HEK293 (cell line): ENCODE measurements at regions not wholly inside any gene's neighbourhood (a gene's known extent, or its start where the extent isn't known, plus 50 kb on each side); places are given as distances from the start of the nearest gene placed in this dataset.

Experiments
- CTCF ChIA-PET: fragments of 350-600 bp; formaldehyde crosslinking; extraction: SDS; loops from one replicate; lab custom pipeline; 2021; ENCODE audit warnings: antibody characterized with exemption; lab: Yijun Ruan, JAX
- POLR2A ChIA-PET: fragments of 300-600 bp; formaldehyde crosslinking; extraction: SDS; loops from one replicate; lab custom pipeline; 2020; ENCODE audit warnings: antibody characterized with exemption, inconsistent platforms; lab: Yijun Ruan, JAX
- H3K27ac ChIP-seq: fragments of 200-500 bp; sonication (Bioruptor generic); 2 replicates; pipeline ENCODE4 v1.5.1; 2014; ENCODE audit warnings: low read depth, low read length, control low read depth, inconsistent platforms; ENCODE audit errors: extremely low read depth
- H3K36me3 ChIP-seq, 2 experiments: fragments of 200-500 bp in 1 of 2; sonication (Bioruptor generic) in 1 of 2; 1 replicate in 1 of 2; 2 replicates in 1 of 2; pipeline ENCODE4 v1.5.1; 2014 to 2017; ENCODE audit warnings: inconsistent platforms in 2 of 2, low read length in 2 of 2; ENCODE audit not compliant: control insufficient read depth in 2 of 2, insufficient read depth in 1 of 2
- H3K4me1 ChIP-seq: fragments of 200-500 bp; sonication (Bioruptor generic); 2 replicates; pipeline ENCODE4 v1.5.1; 2014; ENCODE audit warnings: mild to moderate bottlenecking, low read length, inconsistent platforms; ENCODE audit not compliant: control insufficient read depth, insufficient read depth
- H3K4me3 ChIP-seq: 2 replicates; pipeline ENCODE4 v1.5.1; 2011; ENCODE audit warnings: low read depth, mild to moderate bottlenecking, control low read depth, low read length, moderate library complexity
- H3K9me3 ChIP-seq: fragments of 200-500 bp; sonication (Bioruptor generic); 2 replicates; pipeline ENCODE4 v1.5.1; 2014; ENCODE audit warnings: low read depth, low read length, inconsistent platforms; ENCODE audit not compliant: control insufficient read depth, insufficient read depth
- FEZF1 ChIP-seq: fragments of 450-650 bp; formaldehyde crosslinking; IDR thresholded peaks from 2 replicates; pipeline ENCODE4 v1.5.1; 2016; ENCODE audit warnings: missing biosample characterization, missing genetic modification characterization
- KLF1 ChIP-seq: fragments of 450-650 bp; formaldehyde crosslinking; IDR thresholded peaks from 2 replicates; pipeline ENCODE4 v1.5.1; 2016; ENCODE audit warnings: missing biosample characterization, missing genetic modification characterization
- KLF8 ChIP-seq: fragments of 450-650 bp; formaldehyde crosslinking; IDR thresholded peaks from 2 replicates; pipeline ENCODE4 v1.5.1; 2016; ENCODE audit warnings: missing biosample characterization, missing genetic modification characterization
- SCRT2 ChIP-seq: fragments of 450-650 bp; formaldehyde crosslinking; IDR thresholded peaks from 2 replicates; pipeline ENCODE4 v1.5.1; 2016; ENCODE audit warnings: missing biosample characterization, missing genetic modification characterization
- ZNF169 ChIP-seq: fragments of 450-650 bp; formaldehyde crosslinking; IDR thresholded peaks from 2 replicates; pipeline ENCODE4 v1.5.1; 2016; ENCODE audit warnings: missing biosample characterization, missing genetic modification characterization
- ZNF292 ChIP-seq: fragments of 450-650 bp; formaldehyde crosslinking; IDR thresholded peaks from 2 replicates; pipeline ENCODE4 v1.5.1; 2016; ENCODE audit warnings: low read depth, missing biosample characterization, missing genetic modification characterization, borderline replicate concordance
- ZNF621 ChIP-seq: fragments of 450-650 bp; formaldehyde crosslinking; IDR thresholded peaks from 2 replicates; pipeline ENCODE4 v1.5.1; 2017; ENCODE audit warnings: missing biosample characterization, missing genetic modification characterization
- ZNF624 ChIP-seq: fragments of 450-650 bp; formaldehyde crosslinking; IDR thresholded peaks from 2 replicates; pipeline ENCODE4 v1.5.1; 2017; ENCODE audit warnings: missing biosample characterization, missing genetic modification characterization
- ZNF670 ChIP-seq: fragments of 450-650 bp; formaldehyde crosslinking; IDR thresholded peaks from 2 replicates; pipeline ENCODE4 v1.5.1; 2016; ENCODE audit warnings: missing biosample characterization, missing genetic modification characterization, low read depth
- TF ChIP-seq, protein P1 (sequence below): fragments of 450-650 bp; formaldehyde crosslinking; IDR thresholded peaks from 2 replicates; pipeline ENCODE4 v1.5.1; 2016; ENCODE audit warnings: missing biosample characterization, missing genetic modification characterization
- TF ChIP-seq, protein P2 (sequence below): fragments of 450-650 bp; formaldehyde crosslinking; IDR thresholded peaks from 2 replicates; pipeline ENCODE4 v1.5.1; 2016; ENCODE audit warnings: missing biosample characterization, missing genetic modification characterization
- TF ChIP-seq, protein P3 (sequence below): fragments of 450-650 bp; formaldehyde crosslinking; IDR thresholded peaks from 2 replicates; pipeline ENCODE4 v1.5.1; 2016; ENCODE audit warnings: missing biosample characterization, missing genetic modification characterization
- TF ChIP-seq, protein P4 (sequence below): fragments of 450-650 bp; formaldehyde crosslinking; IDR thresholded peaks from 2 replicates; pipeline ENCODE4 v1.5.1; 2016; ENCODE audit warnings: missing biosample characterization, missing genetic modification characterization, borderline replicate concordance
- TF ChIP-seq, protein P5 (sequence below): fragments of 450-650 bp; formaldehyde crosslinking; IDR thresholded peaks from 2 replicates; pipeline ENCODE4 v1.5.1; 2017; ENCODE audit warnings: missing biosample characterization, missing genetic modification characterization
- TF ChIP-seq, protein P6 (sequence below): fragments of 450-650 bp; formaldehyde crosslinking; IDR thresholded peaks from 2 replicates; pipeline ENCODE4 v1.5.1; 2016; ENCODE audit warnings: missing biosample characterization, missing genetic modification characterization

DNA sequence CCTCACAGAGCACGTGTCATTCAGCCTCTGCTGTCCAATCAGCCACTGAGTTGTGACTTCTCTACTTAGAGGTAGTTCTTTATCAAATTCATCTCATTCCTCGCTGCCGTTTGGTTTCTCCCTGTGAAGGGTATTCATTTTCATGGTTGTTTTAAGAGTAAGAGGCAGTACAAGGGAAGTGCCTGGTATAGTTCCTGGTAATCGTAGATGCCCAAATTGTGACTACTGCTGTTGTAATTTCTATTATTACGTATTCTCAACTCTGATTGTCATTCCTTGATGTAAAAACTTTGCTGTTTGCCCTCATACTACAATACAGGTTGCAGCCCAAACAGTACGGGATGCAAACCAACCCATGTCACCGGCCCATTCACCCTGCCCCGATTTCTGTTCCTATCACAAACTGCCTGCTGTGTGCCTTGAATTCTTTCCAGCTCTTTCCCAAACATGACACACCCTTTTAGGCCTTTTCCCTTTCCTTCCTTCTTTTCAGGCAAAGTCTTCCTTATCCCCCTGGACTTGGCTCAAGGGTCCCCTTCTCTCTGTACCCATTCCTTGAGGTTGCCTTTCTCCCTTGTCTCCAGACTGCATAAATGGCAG is 93.0 kb downstream of the SLC25A47 start:
- CTCF ChIA-PET = interaction anchor here (0.6 to 2.3 kb wide), 6 partner anchors 9 to 230 kb away, joined by 3 to 14 read pairs (median 6); no protein-coding TSS in a partner anchor
- POLR2A ChIA-PET = no interaction called here
- H3K9me3 ChIP-seq = no peaks in the 10 kb centered on the region
- no peaks in the 10 kb centered on the region for H3K36me3 ChIP-seq
- no peaks in the 10 kb centered on the region; the same call in 1 of the 2 replicates for H3K4me1 ChIP-seq
- no peak overlapping the region for H3K4me3 ChIP-seq
- TF ChIP-seq, protein P1, sequence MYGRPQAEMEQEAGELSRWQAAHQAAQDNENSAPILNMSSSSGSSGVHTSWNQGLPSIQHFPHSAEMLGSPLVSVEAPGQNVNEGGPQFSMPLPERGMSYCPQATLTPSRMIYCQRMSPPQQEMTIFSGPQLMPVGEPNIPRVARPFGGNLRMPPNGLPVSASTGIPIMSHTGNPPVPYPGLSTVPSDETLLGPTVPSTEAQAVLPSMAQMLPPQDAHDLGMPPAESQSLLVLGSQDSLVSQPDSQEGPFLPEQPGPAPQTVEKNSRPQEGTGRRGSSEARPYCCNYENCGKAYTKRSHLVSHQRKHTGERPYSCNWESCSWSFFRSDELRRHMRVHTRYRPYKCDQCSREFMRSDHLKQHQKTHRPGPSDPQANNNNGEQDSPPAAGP (tag by site-specific recombination) = no peak
- TF ChIP-seq, protein P2, sequence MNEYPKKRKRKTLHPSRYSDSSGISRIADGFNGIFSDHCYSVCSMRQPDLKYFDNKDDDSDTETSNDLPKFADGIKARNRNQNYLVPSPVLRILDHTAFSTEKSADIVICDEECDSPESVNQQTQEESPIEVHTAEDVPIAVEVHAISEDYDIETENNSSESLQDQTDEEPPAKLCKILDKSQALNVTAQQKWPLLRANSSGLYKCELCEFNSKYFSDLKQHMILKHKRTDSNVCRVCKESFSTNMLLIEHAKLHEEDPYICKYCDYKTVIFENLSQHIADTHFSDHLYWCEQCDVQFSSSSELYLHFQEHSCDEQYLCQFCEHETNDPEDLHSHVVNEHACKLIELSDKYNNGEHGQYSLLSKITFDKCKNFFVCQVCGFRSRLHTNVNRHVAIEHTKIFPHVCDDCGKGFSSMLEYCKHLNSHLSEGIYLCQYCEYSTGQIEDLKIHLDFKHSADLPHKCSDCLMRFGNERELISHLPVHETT = no peak
- no peak for TF ChIP-seq ZNF292 (tag by site-specific recombination)
- TF ChIP-seq FEZF1 (tag by site-specific recombination) = no peak
- no peak for TF ChIP-seq ZNF169 (tag by site-specific recombination)
- TF ChIP-seq ZNF621 (tag by site-specific recombination) = no peak
- TF ChIP-seq, protein P3, sequence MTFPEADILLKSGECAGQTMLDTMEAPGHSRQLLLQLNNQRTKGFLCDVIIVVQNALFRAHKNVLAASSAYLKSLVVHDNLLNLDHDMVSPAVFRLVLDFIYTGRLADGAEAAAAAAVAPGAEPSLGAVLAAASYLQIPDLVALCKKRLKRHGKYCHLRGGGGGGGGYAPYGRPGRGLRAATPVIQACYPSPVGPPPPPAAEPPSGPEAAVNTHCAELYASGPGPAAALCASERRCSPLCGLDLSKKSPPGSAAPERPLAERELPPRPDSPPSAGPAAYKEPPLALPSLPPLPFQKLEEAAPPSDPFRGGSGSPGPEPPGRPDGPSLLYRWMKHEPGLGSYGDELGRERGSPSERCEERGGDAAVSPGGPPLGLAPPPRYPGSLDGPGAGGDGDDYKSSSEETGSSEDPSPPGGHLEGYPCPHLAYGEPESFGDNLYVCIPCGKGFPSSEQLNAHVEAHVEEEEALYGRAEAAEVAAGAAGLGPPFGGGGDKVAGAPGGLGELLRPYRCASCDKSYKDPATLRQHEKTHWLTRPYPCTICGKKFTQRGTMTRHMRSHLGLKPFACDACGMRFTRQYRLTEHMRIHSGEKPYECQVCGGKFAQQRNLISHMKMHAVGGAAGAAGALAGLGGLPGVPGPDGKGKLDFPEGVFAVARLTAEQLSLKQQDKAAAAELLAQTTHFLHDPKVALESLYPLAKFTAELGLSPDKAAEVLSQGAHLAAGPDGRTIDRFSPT = no peak
- TF ChIP-seq, protein P4, sequence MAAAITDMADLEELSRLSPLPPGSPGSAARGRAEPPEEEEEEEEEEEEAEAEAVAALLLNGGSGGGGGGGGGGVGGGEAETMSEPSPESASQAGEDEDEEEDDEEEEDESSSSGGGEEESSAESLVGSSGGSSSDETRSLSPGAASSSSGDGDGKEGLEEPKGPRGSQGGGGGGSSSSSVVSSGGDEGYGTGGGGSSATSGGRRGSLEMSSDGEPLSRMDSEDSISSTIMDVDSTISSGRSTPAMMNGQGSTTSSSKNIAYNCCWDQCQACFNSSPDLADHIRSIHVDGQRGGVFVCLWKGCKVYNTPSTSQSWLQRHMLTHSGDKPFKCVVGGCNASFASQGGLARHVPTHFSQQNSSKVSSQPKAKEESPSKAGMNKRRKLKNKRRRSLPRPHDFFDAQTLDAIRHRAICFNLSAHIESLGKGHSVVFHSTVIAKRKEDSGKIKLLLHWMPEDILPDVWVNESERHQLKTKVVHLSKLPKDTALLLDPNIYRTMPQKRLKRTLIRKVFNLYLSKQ = no peak
- TF ChIP-seq, protein P5, sequence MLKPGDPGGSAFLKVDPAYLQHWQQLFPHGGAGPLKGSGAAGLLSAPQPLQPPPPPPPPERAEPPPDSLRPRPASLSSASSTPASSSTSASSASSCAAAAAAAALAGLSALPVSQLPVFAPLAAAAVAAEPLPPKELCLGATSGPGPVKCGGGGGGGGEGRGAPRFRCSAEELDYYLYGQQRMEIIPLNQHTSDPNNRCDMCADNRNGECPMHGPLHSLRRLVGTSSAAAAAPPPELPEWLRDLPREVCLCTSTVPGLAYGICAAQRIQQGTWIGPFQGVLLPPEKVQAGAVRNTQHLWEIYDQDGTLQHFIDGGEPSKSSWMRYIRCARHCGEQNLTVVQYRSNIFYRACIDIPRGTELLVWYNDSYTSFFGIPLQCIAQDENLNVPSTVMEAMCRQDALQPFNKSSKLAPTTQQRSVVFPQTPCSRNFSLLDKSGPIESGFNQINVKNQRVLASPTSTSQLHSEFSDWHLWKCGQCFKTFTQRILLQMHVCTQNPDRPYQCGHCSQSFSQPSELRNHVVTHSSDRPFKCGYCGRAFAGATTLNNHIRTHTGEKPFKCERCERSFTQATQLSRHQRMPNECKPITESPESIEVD (tag by site-specific recombination) = no peak
- TF ChIP-seq ZNF670 (tag by site-specific recombination) = no peak
- TF ChIP-seq KLF1 (tag by site-specific recombination) = no peak
- TF ChIP-seq, protein P6, sequence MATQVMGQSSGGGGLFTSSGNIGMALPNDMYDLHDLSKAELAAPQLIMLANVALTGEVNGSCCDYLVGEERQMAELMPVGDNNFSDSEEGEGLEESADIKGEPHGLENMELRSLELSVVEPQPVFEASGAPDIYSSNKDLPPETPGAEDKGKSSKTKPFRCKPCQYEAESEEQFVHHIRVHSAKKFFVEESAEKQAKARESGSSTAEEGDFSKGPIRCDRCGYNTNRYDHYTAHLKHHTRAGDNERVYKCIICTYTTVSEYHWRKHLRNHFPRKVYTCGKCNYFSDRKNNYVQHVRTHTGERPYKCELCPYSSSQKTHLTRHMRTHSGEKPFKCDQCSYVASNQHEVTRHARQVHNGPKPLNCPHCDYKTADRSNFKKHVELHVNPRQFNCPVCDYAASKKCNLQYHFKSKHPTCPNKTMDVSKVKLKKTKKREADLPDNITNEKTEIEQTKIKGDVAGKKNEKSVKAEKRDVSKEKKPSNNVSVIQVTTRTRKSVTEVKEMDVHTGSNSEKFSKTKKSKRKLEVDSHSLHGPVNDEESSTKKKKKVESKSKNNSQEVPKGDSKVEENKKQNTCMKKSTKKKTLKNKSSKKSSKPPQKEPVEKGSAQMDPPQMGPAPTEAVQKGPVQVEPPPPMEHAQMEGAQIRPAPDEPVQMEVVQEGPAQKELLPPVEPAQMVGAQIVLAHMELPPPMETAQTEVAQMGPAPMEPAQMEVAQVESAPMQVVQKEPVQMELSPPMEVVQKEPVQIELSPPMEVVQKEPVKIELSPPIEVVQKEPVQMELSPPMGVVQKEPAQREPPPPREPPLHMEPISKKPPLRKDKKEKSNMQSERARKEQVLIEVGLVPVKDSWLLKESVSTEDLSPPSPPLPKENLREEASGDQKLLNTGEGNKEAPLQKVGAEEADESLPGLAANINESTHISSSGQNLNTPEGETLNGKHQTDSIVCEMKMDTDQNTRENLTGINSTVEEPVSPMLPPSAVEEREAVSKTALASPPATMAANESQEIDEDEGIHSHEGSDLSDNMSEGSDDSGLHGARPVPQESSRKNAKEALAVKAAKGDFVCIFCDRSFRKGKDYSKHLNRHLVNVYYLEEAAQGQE (tag by site-specific recombination) = no peak
- no peak for TF ChIP-seq SCRT2 (tag by site-specific recombination)
- no peak for TF ChIP-seq ZNF624 (tag by site-specific recombination)
- TF ChIP-seq KLF8 (tag by site-specific recombination) = no peak
- no peak overlapping the region for H3K27ac ChIP-seq
